GM19438 (cell line): ENCODE measurements at regions not wholly inside any gene's neighbourhood (a gene's known extent, or its start where the extent isn't known, plus 50 kb on each side); places are given as distances from the start of the nearest gene placed in this dataset.

ENCODE experiments used
- ATAC-seq: cut with Tn5 transposase; IDR thresholded peaks from one replicate; pipeline ENCODE4 v1.9.1; 2021; ENCODE audit warnings: low read depth; ENCODE audit not compliant: unreplicated experiment

GRCh38 chr14:56874375-56874774 is 64.1 kb upstream of the OTX2 start:
- ATAC-seq: no peak

DNA sequence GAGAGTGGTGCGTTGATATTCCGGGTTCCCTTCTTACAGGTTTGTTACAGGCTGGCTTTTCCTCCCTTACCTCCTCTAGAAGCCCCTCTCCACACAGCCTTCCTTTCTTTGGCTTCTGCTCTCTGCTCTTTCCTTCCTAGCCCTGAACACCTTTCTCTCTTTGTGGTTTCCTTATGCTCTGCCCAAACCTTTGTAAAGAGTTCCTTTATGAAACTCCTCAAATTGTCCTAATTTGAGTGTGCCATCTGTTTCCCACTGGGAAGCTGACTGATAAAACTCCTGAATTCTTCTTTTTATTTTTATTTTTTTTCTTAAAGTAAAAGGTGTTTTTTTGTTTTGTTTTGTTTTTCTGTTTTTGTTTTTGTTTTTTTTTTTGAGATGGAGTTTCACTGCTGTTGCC is 60.1 kb upstream of the OTX2 start:
- no peak for ATAC-seq

DNA sequence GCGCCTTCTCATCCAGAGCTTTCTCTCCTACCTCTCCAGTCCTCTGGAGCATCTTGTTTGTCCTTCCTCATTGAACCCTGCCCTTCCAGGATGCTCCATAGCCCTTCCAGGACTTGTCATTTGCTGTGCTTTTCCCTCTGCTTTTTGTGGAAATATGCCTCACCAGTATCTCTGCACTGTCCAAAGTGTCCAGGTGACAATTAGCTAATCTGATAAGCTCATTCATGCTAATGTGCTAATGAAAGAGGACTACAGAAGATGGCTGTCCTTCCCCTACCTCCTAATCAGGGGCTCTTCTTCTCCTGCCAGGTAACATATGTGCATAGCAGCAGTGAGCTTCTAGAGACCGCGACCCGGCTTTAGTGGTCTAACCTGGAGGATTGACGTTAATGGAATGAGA is 58.4 kb upstream of the OTX2 start:
- no peak for ATAC-seq

GRCh38 chr14:56862836-56863235 is 52.6 kb upstream of the OTX2 start:
- ATAC-seq: no peak

DNA sequence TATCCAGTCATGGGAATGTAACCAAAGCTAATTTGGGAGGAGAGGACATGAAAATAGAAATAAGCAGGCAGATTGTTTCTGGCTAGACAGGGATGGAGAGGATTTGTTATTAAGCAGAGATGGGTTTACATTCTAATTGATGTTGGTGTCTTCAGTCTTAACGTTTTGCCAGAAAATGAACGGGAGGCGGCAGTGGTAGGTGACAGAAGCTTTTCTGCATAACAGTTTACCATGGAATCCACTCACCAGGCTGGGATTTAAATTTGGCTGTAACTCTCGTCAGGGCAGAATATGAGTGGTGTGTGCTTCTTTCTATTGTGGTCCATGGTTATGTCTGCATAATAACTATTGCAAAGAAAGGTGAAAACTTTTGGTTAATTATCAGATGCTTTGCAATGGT is 50.2 kb upstream of the OTX2 start:
- no peak for ATAC-seq
